ENCODE measurements at regions not wholly inside any gene's neighbourhood (a gene's known extent, or its start where the extent isn't known, plus 50 kb on each side); places are given as distances from the start of the nearest gene placed in this dataset.

DNA sequence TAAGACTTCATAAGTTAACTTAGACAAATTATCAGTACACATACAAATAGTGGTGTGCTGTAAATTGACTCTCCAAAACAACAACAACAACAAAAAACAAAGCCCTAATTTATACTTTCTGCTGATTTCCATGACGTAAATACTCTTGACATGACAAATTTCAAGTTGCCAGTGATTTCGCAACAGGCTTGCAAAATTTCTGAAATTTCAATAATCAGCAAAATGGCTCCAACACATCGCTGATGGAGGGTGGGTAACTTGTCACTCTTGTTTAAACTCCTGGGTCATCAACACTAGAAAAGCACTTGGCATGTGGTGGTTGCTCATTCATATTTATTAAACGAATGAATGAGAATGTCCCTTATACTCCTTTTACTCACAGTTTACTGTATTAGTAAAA is 205.2 kb upstream of the SATB1 start:
- ChIA-PET POLR2A (no interaction called here), CTCF (no interaction called here)
- peaks cover 12% of the 10 kb centered on the region; the same call in 1 of the 2 replicates for H3K9me3 ChIP-seq (ENCODE audit: control insufficient read depth, insufficient read depth, low read length)
- no peak for TF ChIP-seq CTCF (IDR thresholded peaks at IDR 0.05; ENCODE audit: low read depth, low read length)
- H3K4me3 ChIP-seq (ENCODE audit: low read depth, low read length): no peak overlapping the region
- no peak for DNase-seq (ENCODE audit: low read depth, low spot score)
- no peaks in the 10 kb centered on the region for H3K27me3 ChIP-seq (ENCODE audit: control insufficient read depth, insufficient read depth, low read length)
- H3K27ac ChIP-seq (ENCODE audit: low read depth, low read length): no peak overlapping the region

DNA sequence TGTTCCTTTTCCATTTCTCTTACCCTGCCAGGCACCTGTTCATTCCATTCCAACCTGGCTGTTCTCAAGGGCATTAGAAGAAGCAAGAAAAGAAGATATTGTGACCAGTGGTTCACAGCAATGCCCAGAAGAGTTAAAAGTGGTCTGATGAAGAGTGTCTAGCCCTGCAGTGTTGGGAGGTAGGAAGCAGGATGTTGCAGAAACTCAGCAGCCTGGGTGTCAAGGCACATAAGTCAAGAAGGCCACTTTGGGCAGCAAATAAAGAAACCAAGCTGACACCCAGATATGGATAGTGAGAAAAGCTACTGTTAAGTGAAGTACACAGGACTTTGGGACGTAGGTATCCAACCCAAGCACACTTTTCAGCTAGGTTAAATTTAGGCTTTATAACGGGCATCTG is 199.9 kb upstream of the SATB1 start:
- H3K4me3 ChIP-seq (ENCODE audit: low read depth, low read length): no peak overlapping the region
- no peaks in the 10 kb centered on the region for H3K27me3 ChIP-seq (ENCODE audit: control insufficient read depth, insufficient read depth, low read length)
- peaks cover 3% of the 10 kb centered on the region; the same call in 1 of the 2 replicates for H3K9me3 ChIP-seq (ENCODE audit: control insufficient read depth, insufficient read depth, low read length)
- CTCF ChIA-PET: no interaction called here
- TF ChIP-seq CTCF (IDR thresholded peaks at IDR 0.05; ENCODE audit: low read depth, low read length): no peak
- no peak overlapping the region for H3K27ac ChIP-seq (ENCODE audit: low read depth, low read length)
- POLR2A ChIA-PET: no interaction called here
- no peak for DNase-seq (ENCODE audit: low read depth, low spot score)

- TF ChIP-seq CTCF (IDR thresholded peaks at IDR 0.05; ENCODE audit: low read depth, low read length): no peak
- peaks cover 3% of the 10 kb centered on the region; the same call in 1 of the 2 replicates for H3K9me3 ChIP-seq (ENCODE audit: control insufficient read depth, insufficient read depth, low read length)
- H3K4me3 ChIP-seq (ENCODE audit: low read depth, low read length): no peak overlapping the region
- POLR2A ChIA-PET: no interaction called here
- no peaks in the 10 kb centered on the region for H3K27me3 ChIP-seq (ENCODE audit: control insufficient read depth, insufficient read depth, low read length)
- DNase-seq (ENCODE audit: low read depth, low spot score): no peak
- H3K27ac ChIP-seq (ENCODE audit: low read depth, low read length): no peak overlapping the region
- CTCF ChIA-PET: no interaction called here
Measured at GRCh38 chr3:18623220-18623619, 198.1 kb upstream of the SATB1 start.

- no peak for TF ChIP-seq CTCF (IDR thresholded peaks at IDR 0.05; ENCODE audit: low read depth, low read length)
- no peak overlapping the region for H3K4me3 ChIP-seq (ENCODE audit: low read depth, low read length)
- no peaks in the 10 kb centered on the region for H3K27me3 ChIP-seq (ENCODE audit: control insufficient read depth, insufficient read depth, low read length)
- H3K27ac ChIP-seq (ENCODE audit: low read depth, low read length): no peak overlapping the region
- peaks cover 4% of the 10 kb centered on the region; the same call in 1 of the 2 replicates for H3K9me3 ChIP-seq (ENCODE audit: control insufficient read depth, insufficient read depth, low read length)
- ChIA-PET POLR2A (no interaction called here), CTCF (no interaction called here)
- no peak for DNase-seq (ENCODE audit: low read depth, low spot score)
Measured at GRCh38 chr3:18618723-18619122, 193.6 kb upstream of the SATB1 start.

DNA sequence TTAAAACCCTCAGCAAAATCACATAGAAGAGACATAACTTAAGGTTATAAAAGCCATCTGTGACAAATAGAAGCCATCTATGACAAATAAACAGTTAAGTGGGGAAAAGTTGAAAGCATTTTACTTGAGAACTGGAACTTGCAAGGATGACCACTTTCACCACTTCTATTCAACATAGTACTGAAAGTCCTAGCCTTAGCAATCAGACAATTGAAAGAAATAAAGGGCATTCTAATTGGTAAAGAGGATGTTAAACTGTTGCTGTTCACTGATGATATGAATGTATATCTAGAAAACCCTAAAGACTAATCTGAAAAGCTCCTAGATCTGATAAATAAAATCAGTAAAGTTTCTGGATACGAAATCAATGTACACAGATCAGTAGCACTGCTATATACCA is 186.9 kb upstream of the SATB1 start:
- CTCF ChIA-PET: no interaction called here
- TF ChIP-seq CTCF (IDR thresholded peaks at IDR 0.05; ENCODE audit: low read depth, low read length): no peak
- no peak overlapping the region for H3K27ac ChIP-seq (ENCODE audit: low read depth, low read length)
- DNase-seq (ENCODE audit: low read depth, low spot score): no peak
- H3K4me3 ChIP-seq (ENCODE audit: low read depth, low read length): no peak overlapping the region
- no peaks in the 10 kb centered on the region for H3K27me3 ChIP-seq (ENCODE audit: control insufficient read depth, insufficient read depth, low read length)
- POLR2A ChIA-PET: no interaction called here
- H3K9me3 ChIP-seq (ENCODE audit: control insufficient read depth, insufficient read depth, low read length): peaks cover 6% of the 10 kb centered on the region; the same call in 1 of the 2 replicates

All from AG04450 (cell line).